HG02981 (cell line): ENCODE measurements at regions not wholly inside any gene's neighbourhood (a gene's known extent, or its start where the extent isn't known, plus 50 kb on each side); places are given as distances from the start of the nearest gene placed in this dataset.

Experiments
- ATAC-seq: cut with Tn5 transposase; IDR thresholded peaks from one replicate; pipeline ENCODE4 v1.9.1; 2021; ENCODE audit warnings: mild to moderate bottlenecking, moderate library complexity; ENCODE audit not compliant: unreplicated experiment

DNA sequence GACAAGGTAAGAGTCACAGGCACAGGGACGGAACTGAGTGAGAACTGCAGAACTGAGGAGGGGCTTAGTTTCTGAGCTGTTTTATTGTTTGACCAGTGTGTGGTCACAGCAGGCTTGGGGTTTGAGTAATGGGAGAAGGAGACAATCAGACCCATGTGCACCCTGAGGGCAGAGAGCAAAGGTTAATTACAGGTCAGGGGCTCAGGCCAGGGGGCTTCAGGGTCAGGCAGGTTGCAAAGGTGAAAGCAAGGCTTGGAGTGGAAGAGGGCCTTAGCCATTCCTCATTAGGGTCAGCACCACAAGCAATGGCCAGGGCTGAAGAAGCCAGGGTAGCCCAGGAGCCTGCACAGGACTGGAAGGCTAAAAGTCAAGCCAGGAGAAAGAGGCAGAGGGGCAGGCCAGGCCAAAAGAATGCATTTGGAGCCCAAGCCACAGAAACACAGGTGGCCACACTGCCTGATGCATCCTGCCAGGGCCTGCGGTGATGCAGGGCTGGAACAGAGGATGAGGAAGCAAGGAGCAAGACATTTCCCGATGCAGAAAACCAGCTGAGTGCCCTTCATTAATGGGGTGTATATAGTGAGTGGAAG lies 209.8 kb upstream of the GYPC start:
- ATAC-seq = no peak

DNA sequence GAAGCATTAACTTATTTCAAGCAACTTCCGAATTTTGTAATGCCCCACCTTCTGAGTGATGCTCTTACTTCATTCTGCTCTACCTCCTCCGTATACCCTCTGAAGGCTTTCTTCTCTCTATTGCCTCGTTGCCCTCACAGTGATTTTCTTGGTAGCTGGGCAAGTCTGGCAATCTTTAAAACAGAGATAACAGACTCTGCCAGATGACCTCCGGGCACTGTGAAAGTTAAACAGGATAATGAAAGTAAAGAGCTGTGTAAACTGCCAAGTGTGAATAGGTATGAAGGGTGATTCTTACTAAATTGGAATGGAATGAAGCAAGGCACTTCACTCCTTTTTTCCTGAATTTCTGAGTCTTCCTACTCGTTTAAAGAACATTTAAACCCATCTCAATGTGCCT lies 207.3 kb upstream of the GYPC start:
- no peak for ATAC-seq

- ATAC-seq = peak; percentile 92
Measured at GRCh38 chr2:126449677-126450076, 206.3 kb upstream of the GYPC start.

DNA sequence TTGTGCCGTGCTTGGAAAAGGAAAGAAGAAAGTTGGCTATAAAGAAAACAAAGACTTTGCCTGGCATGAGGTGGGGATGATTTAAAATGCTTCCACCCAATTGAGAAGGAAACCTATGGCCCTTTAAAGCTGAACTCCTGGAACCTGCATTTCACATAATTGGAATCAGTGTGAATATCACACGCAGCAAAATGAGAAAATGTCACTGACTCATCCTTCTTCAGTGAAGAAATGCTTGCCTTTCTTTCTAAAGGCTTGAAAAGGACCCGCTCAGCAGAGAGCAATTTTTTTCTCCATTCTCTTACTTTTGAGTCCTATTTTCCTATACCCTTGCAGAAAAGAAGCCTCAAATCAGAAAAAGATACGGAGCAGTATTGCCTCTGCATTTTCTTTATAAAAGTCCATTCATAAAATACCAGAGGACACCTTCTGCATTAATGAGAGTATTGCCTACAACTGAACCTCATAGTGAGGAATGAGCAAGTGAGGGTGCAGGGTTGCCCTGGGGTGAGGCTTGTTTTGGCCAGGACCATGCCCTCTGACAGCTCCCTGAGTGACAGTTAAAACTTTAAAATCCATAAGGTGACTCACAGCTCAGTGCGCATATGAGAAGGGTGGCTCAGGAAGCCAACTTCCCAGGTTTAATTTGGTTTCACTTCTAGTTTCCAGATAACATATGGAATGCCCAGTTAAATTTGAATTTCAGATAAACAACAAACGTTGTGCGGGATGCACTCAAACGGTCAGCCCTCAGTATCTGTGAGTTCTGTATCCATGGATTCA lies 191.9 kb upstream of the GYPC start:
- no peak for ATAC-seq

DNA sequence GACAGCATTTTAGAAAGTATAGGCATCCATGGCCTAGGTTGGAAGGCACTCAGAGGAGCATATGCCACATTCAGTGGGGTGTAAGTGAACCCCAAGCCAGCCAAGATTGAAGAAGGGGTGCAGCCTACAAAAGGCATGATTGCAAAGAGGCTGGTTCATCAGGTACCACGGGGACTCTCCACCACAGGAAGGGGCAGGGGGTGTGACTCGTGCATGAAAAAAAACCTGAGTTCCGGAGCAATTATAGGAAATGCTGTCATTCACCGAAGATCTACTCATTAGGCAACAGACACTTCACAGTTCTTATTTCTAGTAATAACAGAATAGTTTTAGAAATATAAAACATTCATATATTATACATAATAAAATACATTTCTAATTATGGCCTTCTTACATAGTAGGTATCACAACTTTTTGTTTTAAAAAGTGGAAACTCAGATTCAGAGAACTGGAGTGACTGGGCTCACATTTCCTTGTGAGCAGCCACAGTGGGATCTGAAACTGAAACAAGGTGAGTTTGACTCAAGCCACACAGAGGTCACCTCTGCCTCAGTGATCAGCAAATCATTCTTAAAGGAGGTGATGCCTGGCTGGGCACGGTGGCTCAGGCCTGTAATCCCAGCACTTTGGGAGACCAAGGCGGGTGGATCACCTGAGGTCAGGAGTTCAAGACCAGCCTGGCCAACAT lies 188.4 kb upstream of the GYPC start:
- peak; percentile 96 for ATAC-seq

DNA sequence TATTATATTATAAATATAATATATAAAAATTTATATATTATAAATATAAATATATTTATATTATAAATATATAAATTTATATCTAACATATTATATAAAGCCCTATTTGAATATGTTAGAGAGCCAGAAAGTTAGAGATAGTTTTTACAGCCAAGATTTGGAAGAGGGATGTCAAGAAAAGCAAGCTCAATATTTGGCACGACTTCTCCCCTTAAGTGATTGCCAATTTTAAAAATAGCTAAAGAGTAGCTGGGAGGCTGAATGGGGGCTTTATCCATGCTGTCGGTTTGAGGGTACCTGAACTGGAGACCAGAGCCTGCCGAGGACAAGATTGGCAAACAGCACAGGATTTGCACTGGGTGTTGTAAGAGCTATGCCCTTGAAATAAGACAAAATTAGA lies 180.9 kb upstream of the GYPC start:
- ATAC-seq = no peak

DNA sequence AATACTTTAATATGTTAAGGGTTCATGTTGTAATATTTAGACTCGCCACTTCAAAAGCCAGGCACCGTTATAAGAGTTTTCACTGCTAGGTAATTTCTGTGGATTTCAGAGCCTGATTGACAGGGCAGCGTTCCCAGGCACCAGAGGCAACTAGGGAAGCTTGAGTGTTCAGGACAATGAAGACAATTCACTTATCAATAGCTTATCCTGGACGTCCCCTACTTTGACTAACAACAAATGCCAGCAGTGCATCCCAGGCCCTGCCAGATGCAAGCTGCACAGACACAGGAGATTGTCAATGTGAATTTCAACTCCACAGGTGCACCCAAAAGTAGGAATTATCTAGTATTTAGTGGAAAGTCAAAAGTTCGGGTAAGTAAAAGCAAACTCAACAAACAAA lies 179.3 kb upstream of the GYPC start:
- no peak for ATAC-seq

- no peak for ATAC-seq
Measured at GRCh38 chr2:126480033-126480432, 175.9 kb upstream of the GYPC start.

DNA sequence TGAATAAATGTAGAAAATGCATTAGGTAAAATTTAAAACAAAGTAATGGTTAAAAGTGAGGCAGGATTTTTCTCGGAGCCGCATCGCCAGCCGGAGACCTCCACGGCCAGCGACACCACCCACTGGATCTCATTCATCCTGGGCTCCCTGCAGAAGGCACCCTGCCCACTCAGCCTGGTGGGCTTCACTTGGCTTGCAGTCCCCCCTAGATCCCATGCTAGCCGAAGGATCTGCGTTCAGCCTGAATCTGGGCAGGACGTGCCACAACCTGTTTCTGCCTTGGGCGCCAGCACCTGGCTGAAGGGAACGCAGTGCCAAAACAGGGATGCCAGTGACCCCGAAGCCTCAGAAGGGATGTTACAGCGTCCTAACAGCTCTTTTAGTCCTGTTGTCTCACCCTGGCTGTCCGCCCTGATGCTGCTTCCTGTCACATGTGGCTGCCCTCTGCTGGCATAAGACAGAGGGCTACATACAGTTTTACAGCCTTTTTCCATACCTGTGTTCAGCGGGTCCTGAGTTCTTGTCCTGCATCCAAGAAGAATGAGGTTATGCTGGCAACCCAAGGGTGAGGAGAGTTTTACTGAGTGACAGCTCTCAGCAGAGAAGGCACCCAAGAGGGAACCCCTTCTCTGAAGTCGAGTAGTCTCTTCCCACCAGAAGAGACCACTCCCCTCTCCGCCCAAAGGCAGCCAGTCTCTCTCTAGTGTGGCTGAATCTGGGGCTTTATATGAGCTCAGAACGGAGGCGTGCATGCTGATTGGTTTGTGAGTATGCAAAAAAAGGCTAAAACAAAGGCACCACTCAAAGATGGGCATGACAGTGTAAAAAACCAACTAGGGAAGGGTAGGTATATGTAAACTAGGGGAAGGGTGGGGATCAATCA lies 173.1 kb upstream of the GYPC start:
- ATAC-seq = no peak

DNA sequence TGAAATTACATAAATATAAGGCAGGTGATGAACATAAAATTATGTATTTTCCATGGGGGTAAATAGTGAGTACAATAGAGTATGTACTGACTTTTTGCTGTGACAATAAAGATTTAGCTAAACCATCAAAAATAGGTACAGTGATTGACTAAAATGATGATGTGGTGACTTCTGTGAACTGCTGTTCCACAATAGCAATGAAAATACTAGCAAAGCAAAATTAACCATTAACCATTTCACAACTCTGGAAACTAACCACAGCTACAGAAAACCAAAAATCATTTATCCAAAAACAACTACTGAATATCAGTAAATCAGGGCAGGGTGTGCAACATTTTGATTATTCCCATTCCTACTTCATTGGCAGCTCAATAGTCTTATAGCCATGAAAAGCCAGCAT lies 161.4 kb upstream of the GYPC start:
- ATAC-seq = peak; percentile 47

- ATAC-seq = no peak
Measured at GRCh38 chr2:126495189-126495588, 160.8 kb upstream of the GYPC start.

DNA sequence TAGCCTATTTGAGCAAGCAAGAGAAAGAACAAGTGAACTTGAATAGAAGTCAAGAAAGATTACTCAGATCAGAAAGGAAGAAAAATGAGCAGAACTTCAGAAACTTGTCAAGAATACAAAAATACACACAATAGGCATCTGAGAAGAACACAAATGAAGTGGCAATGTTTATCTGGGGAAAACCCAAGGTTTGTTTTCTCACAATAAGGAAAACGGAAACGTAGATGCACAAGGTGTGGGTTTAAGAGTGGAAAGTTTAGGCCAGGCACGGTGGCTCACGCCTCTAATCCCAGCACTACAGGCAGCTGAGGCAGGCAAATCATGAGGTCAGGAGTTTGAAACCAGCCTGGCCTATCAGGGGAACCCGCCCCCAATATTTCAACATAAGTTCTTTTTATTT lies 159.5 kb upstream of the GYPC start:
- peak; percentile 81 for ATAC-seq

GRCh38 chr2:126503476-126503875 lies 152.5 kb upstream of the GYPC start:
- no peak for ATAC-seq

DNA sequence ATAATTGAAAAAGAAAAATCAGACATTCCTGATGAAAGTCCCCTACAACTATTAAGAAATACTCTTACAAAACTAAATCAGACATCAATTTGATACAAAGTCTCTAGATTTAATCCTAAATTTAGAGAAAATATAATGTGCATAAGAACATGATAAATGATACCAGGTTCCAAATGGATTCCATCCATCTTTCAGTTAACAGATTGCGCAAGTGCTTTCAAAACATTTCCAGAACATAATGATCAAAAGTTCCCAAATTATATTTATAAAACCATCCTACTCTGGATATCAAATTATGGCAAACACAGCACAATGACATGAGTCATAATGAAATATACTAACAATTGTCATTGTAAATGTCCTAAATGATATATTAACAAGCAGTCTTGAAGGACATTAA lies 151.0 kb upstream of the GYPC start:
- no peak for ATAC-seq

- no peak for ATAC-seq
Measured at GRCh38 chr2:126506786-126507185, 149.2 kb upstream of the GYPC start.

DNA sequence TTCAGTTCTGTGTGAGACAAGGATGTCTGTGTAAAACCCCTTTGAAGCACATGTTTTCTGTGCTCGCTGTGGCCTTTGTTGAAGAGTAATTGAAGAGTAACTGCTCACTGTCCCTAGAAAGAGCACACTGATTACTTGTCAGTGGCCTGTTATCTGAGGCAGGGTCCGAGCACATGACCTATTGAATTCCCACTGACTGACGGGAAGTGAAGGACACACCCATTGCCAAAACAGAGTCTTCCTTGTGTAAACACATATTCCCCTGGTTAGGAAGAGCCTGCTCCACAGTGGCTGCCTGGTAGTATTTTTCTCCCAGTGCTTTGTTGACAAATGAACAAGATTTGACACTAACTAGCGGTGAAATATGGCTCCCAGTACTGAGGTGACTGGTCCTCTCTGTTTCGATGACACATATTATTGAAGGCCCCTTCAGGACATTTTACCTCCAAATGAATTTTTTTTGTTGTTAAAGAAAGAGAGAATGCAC lies 148.5 kb upstream of the GYPC start:
- no peak for ATAC-seq

- ATAC-seq = no peak
Measured at GRCh38 chr2:126510356-126510755, 145.6 kb upstream of the GYPC start.

GRCh38 chr2:126510960-126511359 lies 145.0 kb upstream of the GYPC start:
- no peak for ATAC-seq

DNA sequence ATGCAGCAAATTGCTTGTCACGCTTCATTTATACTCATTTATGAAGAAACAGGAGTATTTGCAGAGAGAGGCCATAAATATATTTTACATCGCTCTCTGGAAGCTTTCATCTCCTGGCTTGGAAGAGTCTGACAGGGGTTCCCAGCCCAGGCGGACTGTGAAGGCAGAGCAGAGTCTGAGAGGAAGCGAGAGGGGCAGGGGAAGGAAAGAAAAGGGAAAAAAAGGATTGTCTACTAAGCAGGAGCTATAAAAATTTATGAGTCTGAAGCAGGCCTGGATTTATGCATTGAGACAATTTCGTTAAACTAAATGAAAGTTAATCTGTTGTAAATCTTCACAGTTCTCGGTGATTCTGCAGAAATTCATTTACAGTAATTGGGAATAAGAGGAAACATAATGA lies 143.9 kb upstream of the GYPC start:
- ATAC-seq = no peak

DNA sequence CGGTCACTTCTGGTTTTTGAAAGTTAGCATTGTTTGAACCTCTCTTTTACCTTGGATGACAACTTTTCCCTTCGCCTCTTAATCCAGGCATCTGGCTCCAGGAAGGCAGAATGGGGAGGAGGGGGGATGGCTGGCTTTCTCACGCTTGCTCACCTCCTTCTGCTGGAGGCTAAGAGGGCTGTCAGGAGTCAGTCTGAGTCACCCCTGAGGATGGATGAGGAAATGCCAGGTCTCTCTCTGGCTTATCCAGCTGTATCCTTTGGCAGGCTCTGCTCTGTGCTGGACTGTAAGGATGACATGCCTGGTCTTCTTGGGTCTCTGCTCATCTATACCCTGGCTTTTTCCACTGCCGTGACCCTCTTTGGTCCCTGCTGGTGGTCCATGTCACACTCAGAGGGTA lies 142.9 kb upstream of the GYPC start:
- ATAC-seq = no peak

- no peak for ATAC-seq
Measured at GRCh38 chr2:126515471-126515870, 140.5 kb upstream of the GYPC start.
